Transverse colon (tissue), 4 donors: ENCODE measurements at regions not wholly inside any gene's neighbourhood (a gene's known extent, or its start where the extent isn't known, plus 50 kb on each side); places are given as distances from the start of the nearest gene placed in this dataset.

Experiments
- CTCF ChIP-seq, 5 experiments: fragments of 200-600 bp in 3 of 5; fragments of 450-650 bp in 2 of 5; sonication (generic) in 3 of 5; IDR thresholded peaks; 1 replicate in 2 of 5; 2 replicates in 3 of 5; pipeline ENCODE4 v1.5.1; 2016 to 2017; ENCODE audit warnings: antibody characterized with exemption in 5 of 5, inconsistent platforms in 3 of 5, mild to moderate bottlenecking in 2 of 5, moderate library complexity in 1 of 5
- EP300 ChIP-seq: sonication (generic); formaldehyde crosslinking; IDR thresholded peaks from one replicate; pipeline ENCODE4 v1.6.1; 2017; ENCODE audit warnings: antibody characterized with exemption, low read depth
- POLR2A ChIP-seq: fragments of 450-650 bp; IDR thresholded peaks from one replicate; pipeline ENCODE4 v1.6.1; 2016; ENCODE audit warnings: antibody characterized with exemption, mild to moderate bottlenecking, moderate library complexity
- POLR2AphosphoS5 ChIP-seq, 3 donors: sonication (generic); formaldehyde crosslinking; IDR thresholded peaks; one replicate each; pipeline ENCODE4 v1.6.1; 2016; ENCODE audit warnings: antibody characterized with exemption in 3 of 3

GRCh38 chr16:27628241-27628942 is 78.4 kb downstream of the KATNIP start:
- TF ChIP-seq CTCF (IDR thresholded peaks at IDR 0.05) (no peak), POLR2A (no peak), POLR2AphosphoS5 (IDR thresholded peaks at IDR 0.05) (no peak), EP300 (no peak)
